ENCODE measurements at regions not wholly inside any gene's neighbourhood (a gene's known extent, or its start where the extent isn't known, plus 50 kb on each side); places are given as distances from the start of the nearest gene placed in this dataset.

- DNase-seq (ENCODE audit: low read depth): no peak
These were observed 269.1 kb downstream of the MTRR start for GRCh38 chr5:8137941-8138550.

DNA sequence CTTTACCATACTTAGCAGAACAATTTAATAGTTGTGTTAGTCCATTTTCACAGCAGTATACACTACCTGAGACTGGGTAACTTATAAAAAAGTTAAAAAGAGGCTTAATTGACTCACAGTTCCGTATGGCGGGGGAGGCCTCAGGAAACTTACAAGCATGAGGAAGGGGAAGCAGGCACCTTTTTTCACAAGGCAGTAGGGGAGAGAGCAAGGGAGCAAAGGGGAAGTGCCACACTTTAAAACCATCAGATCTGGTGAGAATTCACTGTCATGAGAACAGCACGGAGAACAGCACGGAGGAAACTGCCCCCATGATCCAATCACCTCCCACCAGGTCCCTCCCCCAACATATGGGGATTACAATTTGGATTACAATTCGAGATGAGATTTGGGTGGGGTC is 269.9 kb downstream of the MTRR start:
- no peak for DNase-seq (ENCODE audit: low read depth)

GRCh38 chr5:8150791-8151190 is 281.8 kb downstream of the MTRR start:
- no peak for DNase-seq (ENCODE audit: low read depth)

DNA sequence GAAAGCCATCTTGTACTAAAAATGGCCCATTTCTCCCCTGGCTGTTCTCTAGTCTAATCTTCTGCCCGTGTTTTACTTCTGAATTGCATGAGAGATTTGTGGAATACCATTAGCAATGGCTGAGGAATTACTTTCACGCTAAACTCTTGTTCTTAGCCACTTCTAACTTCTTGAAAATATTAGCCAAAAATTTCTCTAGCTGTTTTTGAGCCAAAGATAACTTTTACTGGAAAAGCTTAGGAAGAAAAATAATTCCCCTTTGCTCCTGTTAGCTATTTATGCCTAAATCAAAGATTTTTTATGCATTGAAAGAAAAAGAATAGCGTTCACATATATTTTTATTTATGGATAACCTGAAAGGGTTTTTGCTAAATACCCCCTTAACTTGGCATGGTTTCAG is 287.8 kb downstream of the MTRR start:
- DNase-seq (ENCODE audit: low read depth): no peak

DNA sequence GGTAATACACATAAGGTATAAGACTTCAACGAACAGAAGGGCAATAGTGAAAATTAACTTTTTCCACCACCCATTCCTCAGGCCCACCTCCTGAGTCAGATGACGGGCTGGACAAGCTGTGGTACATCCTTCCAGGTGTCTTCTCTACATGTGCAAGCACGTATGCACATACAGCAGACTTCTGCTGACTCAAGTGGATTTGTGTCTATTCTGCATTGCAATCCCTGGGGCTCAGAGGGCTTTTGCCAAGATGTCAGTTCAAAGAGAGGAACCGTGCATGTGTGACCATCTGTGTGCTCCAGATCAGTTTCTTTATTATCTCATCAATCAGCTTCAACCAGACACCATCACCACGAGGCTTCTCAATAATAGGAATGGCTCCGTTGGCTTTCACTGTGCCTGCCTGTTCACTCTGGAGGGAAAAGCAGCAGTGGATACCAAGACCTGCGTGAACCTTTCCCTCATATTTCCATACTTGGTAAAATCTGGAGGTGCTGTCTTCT is 288.4 kb downstream of the MTRR start:
- no peak for DNase-seq (ENCODE audit: low read depth)

GRCh38 chr5:8176101-8176693 is 307.2 kb downstream of the MTRR start:
- no peak for DNase-seq (ENCODE audit: low read depth)

GRCh38 chr5:8184455-8185063 is 315.6 kb downstream of the MTRR start:
- peak; percentile 0 for DNase-seq (ENCODE audit: low read depth)

DNA sequence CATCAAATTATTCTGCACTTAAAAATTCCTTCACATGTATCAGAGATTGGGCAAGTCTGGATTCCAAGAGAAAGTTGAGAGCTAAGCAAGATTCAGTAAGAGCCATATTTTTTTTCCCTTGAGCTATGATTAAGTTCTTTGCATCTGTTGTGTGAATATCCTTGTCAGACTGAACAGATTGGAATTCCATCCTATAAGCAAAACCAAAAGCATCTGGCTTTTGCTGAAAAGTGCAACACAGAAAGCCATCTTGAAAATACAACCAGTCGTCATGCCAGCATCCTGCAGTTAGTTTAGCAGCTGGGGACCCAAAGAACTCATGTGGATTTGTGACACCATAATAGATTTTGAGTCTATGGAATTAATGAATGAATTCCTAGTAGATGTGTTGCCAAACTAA is 316.9 kb downstream of the MTRR start:
- DNase-seq (ENCODE audit: low read depth): no peak

DNA sequence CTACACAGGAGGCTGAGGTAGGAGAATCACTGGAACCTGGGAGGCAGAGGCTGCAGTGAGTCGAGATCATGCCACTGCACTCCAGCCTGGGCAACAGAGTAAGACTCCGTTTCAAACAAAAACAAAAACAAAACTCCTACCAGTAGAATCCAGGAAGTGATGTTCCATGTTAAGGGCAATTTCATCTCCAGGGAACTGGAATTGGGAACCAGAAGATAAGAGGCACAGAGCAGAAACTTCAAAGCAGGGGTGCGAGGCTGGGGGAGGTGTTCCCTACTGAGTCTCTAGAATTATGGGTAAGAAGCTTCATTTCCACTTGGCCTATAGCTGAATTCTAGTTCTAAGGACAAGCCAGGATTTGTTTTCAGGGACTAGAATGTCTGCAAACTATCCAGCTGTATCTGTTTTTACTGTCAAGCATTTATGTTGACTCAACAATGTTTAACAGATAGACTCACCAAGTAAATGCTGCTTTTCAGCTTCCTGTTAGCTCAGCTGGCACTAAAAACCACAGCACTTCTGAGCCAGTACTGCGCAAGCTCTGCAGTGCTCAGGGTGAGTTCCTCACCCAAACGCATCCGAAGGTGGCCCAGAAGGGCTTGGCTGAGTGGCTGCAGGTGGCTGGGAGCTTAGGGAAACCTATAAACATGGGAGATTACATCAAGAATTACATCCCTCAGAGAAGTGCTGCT is 320.1 kb downstream of the MTRR start:
- DNase-seq (ENCODE audit: low read depth): no peak

DNA sequence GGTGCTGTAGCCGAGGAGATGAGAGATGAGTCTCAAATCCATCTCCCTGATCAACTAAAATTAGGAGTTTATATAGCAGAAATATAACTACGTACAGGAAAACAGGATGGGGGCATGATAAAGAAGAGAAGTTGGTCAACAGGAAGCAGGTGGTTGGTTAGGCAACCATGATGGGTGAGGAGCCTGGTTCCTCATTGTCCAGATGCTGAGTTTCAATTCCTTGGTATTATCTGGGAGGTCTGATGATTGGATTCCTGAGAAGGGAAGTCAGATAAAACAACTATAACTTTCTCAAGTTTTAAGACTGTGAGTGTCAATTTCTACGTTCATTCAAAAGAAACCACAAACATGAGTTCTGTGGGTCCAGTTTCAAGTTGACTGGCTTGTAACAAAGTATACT is 323.9 kb downstream of the MTRR start:
- no peak for DNase-seq (ENCODE audit: low read depth)

- DNase-seq (ENCODE audit: low read depth): no peak
These were observed 327.1 kb downstream of the MTRR start for GRCh38 chr5:8196061-8196460.

- no peak for DNase-seq (ENCODE audit: low read depth)
These were observed 339.4 kb downstream of the MTRR start for GRCh38 chr5:8208307-8208706.

DNA sequence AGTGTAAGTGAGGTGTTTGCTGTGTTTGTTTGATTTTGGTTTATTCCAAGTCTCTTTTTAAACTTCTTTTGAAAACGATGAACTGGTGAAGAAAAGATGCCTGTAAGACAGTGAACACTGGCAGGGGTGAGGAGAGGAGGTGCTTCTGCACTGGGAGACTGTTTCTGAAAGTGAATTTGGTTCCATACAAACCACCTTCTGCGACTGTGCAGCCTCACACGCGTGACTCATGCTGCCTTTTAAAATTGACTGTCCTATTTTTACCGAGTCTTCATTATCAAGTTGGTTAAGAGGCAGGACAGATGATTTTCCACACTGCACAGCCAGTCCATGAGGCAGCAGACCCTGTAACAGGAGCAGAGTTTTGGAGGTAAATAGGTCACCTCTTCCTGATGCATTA is 340.6 kb downstream of the MTRR start:
- DNase-seq (ENCODE audit: low read depth): no peak

GRCh38 chr5:8213701-8214240 is 344.8 kb downstream of the MTRR start:
- no peak for DNase-seq (ENCODE audit: low read depth)

DNA sequence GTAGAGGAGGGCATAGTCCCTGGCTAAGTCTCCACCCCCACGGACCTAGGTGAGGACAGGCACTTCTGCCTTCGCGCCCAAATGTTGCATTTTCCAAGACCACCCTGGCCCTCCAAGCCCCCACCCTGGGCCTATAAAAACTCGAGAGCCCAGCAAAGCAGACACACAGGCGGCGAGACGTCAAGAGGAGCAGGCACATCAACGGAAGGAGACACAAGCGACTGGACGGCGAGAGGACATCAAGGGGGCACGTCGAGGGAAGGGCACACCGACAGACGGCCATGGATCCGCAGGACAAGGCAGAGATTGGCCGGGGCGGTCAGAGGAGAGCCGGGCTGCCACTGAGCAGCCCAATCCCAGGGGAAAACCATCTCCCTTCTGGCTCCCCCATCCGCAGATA is 348.0 kb downstream of the MTRR start:
- DNase-seq (ENCODE audit: low read depth): no peak

GRCh38 chr5:8226148-8226547 is 357.2 kb downstream of the MTRR start:
- no peak for DNase-seq (ENCODE audit: low read depth)

GRCh38 chr5:8227112-8227511 is 358.2 kb downstream of the MTRR start:
- DNase-seq (ENCODE audit: low read depth): no peak

DNA sequence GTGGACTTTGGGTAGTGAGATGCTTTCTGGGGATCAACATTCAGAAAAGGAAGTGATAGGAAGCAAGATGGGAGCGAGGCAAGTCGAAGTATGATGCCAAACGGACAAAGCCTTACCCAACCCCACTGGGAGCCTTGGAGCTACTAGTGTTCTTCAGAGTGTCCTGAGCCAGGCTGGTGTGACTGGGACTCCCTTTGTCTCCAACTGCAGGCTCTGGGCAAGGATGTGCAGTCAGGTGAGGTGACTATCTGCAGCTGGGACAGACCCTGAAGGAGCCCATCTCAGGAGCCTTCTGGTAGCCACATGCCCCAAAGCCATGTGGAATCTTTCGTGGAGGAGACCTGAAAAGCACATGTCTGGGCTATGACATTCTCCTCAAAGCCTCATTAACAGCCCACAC is 360.6 kb downstream of the MTRR start:
- no peak for DNase-seq (ENCODE audit: low read depth)

GRCh38 chr5:8230868-8231267 is 361.9 kb downstream of the MTRR start:
- no peak for DNase-seq (ENCODE audit: low read depth)

DNA sequence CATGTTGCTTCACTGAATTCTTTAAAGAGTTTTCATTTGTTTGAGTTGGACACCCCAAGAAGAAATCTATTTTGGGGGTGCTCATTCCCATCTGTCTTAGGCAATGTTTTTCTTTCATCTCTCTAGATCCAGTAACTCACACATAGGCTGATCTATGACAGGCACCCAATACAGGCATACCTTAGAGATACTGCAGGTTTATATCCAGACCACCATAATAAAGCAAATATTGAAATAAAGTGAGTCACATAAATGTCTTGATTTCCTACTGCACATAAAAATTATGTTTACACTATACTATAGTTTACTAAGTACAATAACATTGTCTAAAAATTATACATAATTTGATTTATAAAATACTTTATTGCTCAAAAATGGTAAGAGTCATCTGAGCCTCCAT is 364.5 kb downstream of the MTRR start:
- no peak for DNase-seq (ENCODE audit: low read depth)

DNA sequence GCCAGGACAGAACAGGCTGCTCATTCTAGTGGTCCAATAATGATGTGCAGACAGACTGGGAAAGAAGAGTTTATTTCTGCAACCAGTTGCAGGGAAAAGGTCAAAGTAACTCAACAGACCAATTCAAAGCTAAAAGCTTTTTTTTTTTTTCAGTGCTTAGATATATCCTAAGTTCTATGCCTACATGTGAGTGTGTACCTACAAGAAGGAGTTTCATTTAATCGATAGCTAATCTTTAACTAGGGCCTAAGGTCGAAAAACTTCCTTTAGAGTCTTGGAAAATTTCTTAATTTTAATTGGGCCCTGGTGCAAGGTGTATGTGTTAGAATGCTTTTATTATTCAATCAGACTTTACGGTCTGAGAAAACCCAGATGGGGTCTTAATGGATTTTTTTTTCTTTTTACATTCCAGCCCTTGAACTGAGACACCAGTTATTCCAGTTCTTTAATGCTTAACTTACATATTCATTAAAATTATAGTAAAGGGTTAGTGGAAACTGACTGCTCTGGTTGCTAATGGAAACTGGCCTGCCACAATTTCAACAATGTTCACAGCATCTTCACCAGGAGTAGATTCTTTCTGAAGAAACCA is 365.3 kb downstream of the MTRR start:
- DNase-seq (ENCODE audit: low read depth): no peak

DNA sequence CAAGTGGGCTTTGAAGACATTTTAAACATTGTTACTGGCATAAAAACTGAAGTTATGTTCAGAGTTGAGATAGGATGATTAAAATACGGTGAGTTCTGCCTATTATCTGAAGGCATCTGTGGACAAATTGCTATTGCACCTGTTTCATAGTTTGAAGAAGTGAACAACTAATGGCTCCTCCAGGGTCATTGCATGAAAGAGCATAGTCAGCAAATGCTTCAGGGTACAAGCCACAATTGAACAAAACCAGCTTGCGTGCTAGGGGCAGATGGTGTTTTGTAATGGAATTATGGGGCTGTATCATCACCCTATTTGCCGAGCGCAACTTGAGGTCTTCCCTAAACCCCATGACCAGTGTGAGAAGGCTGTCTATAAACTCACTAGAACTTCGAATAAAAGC is 369.1 kb downstream of the MTRR start:
- DNase-seq (ENCODE audit: low read depth): no peak

Measured in LHCN-M2 (cell line).